Limb (tissue), 2 donors: ENCODE measurements at regions not wholly inside any gene's neighbourhood (a gene's known extent, or its start where the extent isn't known, plus 50 kb on each side); places are given as distances from the start of the nearest gene placed in this dataset.
A peak's percentile ranks its signal among the peaks of the same experiment; 100 is the strongest.

Experiments used
- DNase-seq, 2 donors: peaks; one replicate each; pipeline ENCODE4 v3.0.0-alpha.2; 2016; ENCODE audit errors: extremely low spot score in 2 of 2

- no peak for DNase-seq
Observed at GRCh38 chr3:15948388-15948787, 150.6 kb upstream of the ANKRD28 start.

GRCh38 chr3:15952543-15953175 lies 154.9 kb upstream of the ANKRD28 start:
- DNase-seq, result no peak

- no peak for DNase-seq
Observed at GRCh38 chr3:15953841-15954240, 156.1 kb upstream of the ANKRD28 start.

GRCh38 chr3:15955968-15956367 lies 158.2 kb upstream of the ANKRD28 start:
- no peak for DNase-seq

- DNase-seq, result no peak
Observed at GRCh38 chr3:15958692-15959433, 161.1 kb upstream of the ANKRD28 start.

GRCh38 chr3:15959434-15959811 lies 161.6 kb upstream of the ANKRD28 start:
- DNase-seq, result no peak

- DNase-seq, result no peak
Observed at GRCh38 chr3:15964605-15965442, 167.0 kb upstream of the ANKRD28 start.

GRCh38 chr3:15967577-15967976 lies 169.8 kb upstream of the ANKRD28 start:
- DNase-seq, result no peak

- DNase-seq, result no peak
Observed at GRCh38 chr3:15969874-15970640, 172.3 kb upstream of the ANKRD28 start.

GRCh38 chr3:15973414-15973813 lies 175.6 kb upstream of the ANKRD28 start:
- no peak for DNase-seq

- DNase-seq, result no peak
Observed at GRCh38 chr3:15973940-15974339, 176.2 kb upstream of the ANKRD28 start.

- DNase-seq, result no peak
Observed at GRCh38 chr3:15974647-15975046, 176.9 kb upstream of the ANKRD28 start.

GRCh38 chr3:15976524-15976923 lies 178.7 kb upstream of the ANKRD28 start:
- no peak for DNase-seq

- DNase-seq, result no peak
Observed at GRCh38 chr3:15977090-15977489, 179.3 kb upstream of the ANKRD28 start.

GRCh38 chr3:15977598-15978232 lies 179.9 kb upstream of the ANKRD28 start:
- no peak for DNase-seq

- no peak for DNase-seq
Observed at GRCh38 chr3:15978801-15979200, 181.0 kb upstream of the ANKRD28 start.

GRCh38 chr3:15979495-15979894 lies 181.7 kb upstream of the ANKRD28 start:
- no peak for DNase-seq

- DNase-seq, result no peak
Observed at GRCh38 chr3:15979900-15980299, 182.1 kb upstream of the ANKRD28 start.

GRCh38 chr3:15982243-15982642 lies 184.5 kb upstream of the ANKRD28 start:
- no peak for DNase-seq

- peak in 1 of 2 donors; percentile 33 for DNase-seq
Observed at GRCh38 chr3:15982667-15983196, 185.0 kb upstream of the ANKRD28 start.

- no peak for DNase-seq
Observed at GRCh38 chr3:15983232-15983631, 185.5 kb upstream of the ANKRD28 start.
